Smooth muscle cell of the brain vasculature (primary cell): ENCODE measurements at regions not wholly inside any gene's neighbourhood (a gene's known extent, or its start where the extent isn't known, plus 50 kb on each side); places are given as distances from the start of the nearest gene placed in this dataset.
"Not testable (repeated sequence)": the region's sequence is repeated elsewhere in the genome, so short reads cannot be mapped to it uniquely, and the experiment has no call there.

ENCODE experiments used
- DNase-seq: peaks from one replicate; pipeline ENCODE4 v3.0.0-alpha.2; 2012; ENCODE audit warnings: low read depth, low spot score

DNA sequence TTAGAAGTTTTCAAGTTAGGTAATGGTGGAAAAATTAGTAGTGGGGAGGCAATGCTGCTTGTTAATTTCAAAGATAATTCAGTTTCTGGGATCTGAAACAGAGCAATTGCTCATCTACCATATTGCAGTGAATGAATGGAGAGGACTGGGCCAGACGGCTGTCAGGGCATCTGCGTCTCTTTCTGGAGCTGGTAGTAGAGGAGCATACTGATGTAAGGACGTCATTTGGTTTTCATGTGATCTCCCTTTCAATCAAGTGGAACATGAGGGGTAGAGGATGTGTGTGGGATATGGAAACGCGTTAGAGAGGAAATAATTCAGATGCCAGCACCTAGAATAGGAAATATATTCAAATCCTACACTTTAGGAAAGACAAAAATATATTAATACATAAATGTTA is 490.3 kb downstream of the ADCYAP1 start:
- DNase-seq, result no peak

DNA sequence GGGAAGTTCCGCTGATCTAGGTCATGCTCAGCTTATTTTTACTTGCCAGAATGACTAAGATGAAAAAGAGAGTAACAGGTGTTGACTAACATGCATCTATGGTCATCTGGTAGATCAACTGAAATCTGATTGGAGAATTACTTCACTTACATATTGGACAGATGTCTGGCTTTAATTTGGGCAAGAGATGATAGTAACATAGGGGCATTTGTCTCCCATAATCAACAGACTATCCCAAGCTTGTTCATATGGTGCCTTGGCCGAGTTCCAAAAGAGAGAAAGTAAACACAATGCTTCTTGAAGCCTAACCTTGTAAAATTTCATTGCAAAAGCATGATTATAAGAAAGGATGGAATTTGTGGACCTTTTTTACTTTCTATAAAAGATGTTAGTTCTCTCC is 503.7 kb downstream of the ADCYAP1 start:
- DNase-seq, result no peak

GRCh38 chr18:1412655-1413322 is 508.1 kb downstream of the ADCYAP1 start:
- DNase-seq, result no peak

DNA sequence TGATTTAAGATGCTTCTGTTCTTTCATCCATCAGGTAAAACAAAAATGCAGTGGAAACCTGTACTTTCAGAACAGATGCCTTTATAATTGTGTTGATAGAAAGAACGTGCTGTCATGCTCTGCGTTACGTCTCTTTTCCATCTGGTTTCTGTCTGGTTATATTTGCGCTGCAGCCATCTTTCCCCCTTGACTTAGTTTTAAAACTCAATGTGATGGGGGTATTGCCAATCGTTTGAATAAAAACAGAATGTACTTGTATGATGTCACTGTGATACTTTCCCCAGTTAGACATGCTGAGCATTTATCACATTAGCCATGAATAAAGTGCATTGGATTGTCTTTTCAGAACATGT is 508.6 kb downstream of the ADCYAP1 start:
- DNase-seq, result no peak

DNA sequence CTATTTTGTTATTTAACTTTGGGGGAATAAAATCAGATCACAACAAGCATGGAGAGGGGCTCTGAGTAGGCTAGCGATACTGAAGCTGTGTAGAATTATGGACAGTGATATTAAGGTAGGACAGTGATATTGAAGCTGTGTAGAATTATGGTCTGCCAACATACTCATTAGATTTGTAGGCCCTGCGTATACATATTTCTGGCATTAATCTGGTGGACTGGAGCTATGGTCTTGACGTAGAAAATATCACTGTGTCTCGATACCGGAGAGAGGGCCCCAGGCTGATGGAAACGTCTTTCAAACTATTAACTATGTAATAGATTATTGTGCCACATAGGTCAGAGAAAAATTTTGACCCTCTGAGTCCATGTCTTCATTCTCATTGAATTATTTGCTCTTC is 511.4 kb downstream of the ADCYAP1 start:
- DNase-seq, result no peak

- DNase-seq, result no peak
Measured at GRCh38 chr18:1421502-1421901, 516.8 kb downstream of the ADCYAP1 start.

DNA sequence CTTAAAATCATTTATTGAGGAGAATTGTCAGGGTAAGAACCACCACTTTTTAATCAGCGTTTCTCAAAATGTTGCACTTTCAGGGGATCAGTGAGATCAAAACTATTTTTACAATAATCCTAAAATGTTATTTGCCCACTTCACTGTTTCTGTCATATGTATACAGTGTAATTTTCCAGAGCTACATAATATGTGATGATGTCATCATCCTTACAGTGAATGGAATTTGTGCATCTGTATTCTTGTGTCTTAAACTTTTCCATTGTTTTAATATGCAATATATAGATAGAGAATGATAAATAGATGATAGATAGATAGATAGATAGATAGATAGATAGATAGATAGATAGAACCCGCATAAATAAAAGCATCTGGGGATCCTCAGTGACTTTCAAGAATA is 518.0 kb downstream of the ADCYAP1 start:
- no peak for DNase-seq

GRCh38 chr18:1425679-1426078 is 521.0 kb downstream of the ADCYAP1 start:
- no peak for DNase-seq

DNA sequence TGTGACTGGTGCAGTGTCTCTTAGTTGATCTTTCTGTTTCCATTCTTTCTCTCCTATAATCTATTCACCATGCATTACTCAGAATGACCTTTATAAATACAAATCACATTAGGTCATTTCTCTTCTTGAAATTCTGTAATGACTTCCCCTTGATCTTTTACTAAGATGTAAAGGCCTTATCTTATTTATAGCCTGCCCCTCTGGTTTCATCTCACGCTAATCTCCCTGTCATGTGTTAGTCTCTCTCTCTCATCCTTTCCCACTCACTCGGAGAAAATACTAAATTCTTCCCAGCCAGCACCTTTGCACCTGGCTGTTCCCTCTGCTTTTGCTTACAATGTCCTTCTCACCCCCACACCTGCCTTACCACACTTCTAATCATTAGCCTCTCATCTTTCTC is 530.8 kb downstream of the ADCYAP1 start:
- no peak for DNase-seq

GRCh38 chr18:1436199-1436598 is 531.5 kb downstream of the ADCYAP1 start:
- DNase-seq, result no peak

GRCh38 chr18:1438458-1438910 is 533.8 kb downstream of the ADCYAP1 start:
- no peak for DNase-seq

DNA sequence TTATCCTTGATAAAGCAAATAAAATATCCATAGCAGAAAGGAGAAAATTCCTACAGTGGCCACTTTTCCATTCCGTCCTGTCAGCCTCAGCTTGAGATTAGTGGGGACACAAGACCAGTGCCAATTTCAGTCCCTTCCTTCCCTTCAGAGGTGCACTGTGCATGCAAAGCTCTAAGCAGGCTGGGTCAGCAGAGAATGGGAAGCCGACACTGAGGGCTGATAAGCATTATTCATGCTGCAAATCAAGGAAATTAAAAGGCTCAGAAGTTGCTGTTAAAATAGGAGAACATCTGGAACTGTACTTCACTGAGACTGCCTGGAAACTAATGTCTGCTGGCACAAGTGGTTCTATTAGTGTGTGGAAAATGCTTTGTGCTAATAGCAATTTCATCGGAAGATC is 534.3 kb downstream of the ADCYAP1 start:
- DNase-seq, result no peak

DNA sequence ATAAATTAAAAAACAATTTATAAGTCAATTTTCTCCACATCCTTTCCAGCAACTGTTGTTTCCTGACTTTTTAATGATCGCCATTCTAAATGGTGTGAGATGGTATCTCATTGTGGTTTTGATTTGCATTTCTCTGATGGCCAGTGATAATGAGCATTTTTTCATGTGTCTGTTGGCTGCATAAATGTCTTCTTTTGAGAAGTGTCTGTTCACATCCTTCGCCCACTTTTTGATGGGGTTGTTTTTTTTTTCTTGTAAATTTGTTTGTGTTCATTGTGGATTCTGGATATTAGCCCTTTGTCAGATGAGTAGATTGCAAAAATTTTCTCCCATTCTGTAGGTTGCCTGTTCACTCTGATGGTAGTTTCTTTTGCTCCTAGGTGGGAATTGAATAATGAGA is 539.4 kb downstream of the ADCYAP1 start:
- DNase-seq, result not testable (repeated sequence)

GRCh38 chr18:1446765-1447164 is 542.1 kb downstream of the ADCYAP1 start:
- no peak for DNase-seq

- no peak for DNase-seq
Measured at GRCh38 chr18:1452821-1453220, 548.1 kb downstream of the ADCYAP1 start.

DNA sequence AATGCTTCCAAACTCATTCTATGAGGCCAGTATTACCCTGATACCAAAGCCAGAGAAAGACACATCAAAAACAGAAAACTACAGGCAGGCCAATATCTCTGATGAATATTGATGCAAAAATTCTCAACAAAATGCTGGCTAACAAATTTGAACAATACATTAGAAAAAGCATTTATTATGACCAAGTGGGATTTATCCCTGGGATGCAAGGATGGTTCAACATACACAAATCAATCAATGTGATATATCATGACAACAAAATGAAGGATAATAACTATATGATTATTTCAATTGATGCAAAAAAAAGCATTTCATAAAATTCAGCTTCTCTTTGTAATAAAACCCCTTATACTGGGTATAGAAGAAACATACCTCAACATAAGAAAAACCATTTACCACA is 550.9 kb downstream of the ADCYAP1 start:
- DNase-seq, result no peak

- no peak for DNase-seq
Measured at GRCh38 chr18:1458547-1458946, 553.9 kb downstream of the ADCYAP1 start.

DNA sequence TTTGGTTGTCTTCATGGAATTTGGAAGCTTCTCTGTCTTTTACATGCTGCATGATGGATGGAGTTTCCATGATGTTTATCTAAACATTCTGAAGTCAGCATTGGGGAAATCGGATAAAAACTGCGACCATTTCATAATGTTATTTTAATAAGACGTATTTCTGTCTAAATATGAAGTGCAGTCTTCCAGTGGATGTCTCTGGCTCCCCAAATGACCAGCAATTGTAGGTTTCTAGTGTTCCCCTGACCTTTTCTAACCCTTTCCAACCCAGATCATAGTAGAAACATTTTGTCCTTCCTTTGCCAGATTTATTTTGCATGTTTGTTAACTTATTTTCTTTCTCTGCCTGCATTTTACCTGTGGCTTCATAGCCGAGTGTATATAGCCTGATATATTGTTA is 559.3 kb downstream of the ADCYAP1 start:
- DNase-seq, result no peak

- no peak for DNase-seq
Measured at GRCh38 chr18:1464444-1465217, 560.0 kb downstream of the ADCYAP1 start.

GRCh38 chr18:1466035-1466434 is 561.4 kb downstream of the ADCYAP1 start:
- no peak for DNase-seq

DNA sequence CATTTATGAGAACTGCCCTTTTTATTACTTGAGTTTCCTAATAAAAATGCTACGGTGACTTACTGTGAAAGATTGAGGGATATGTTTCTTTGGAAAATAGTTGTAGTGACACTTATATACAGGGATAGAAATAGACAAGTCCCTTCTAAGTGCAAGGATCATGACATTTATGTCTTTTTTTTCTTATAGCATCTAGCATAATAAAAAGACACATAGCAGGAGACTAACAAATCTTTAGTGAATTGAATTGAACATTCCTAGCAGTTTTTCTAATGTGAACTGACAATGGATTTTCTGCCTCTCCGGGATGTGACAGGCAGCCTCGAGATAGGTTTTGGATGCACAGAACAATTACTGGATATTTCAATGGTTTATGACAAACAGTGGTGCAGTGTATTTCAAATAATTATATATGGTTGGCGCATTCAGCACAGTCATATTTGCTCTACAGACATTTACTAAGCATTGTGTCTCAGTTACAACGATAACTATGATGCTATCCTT is 562.8 kb downstream of the ADCYAP1 start:
- no peak for DNase-seq

DNA sequence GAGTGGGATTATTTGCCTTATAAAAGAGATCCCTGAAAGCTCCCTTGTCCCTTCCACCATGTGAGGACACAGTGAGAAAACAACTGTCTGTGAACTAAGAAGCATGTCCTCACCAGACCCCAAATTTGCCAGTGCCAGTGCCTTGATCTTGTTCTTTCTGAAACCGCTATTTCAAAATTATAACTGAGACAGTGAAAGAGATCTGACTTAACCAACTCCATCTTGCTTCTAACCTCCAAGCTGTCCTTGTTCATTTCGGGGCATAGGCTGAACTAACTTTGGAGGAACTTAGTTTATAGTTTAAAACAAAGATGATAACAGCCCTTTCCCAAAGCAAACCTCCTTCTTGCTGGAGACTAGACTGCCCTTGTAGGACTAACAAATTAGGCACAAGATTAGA is 563.9 kb downstream of the ADCYAP1 start:
- no peak for DNase-seq

GRCh38 chr18:1475867-1476266 is 571.2 kb downstream of the ADCYAP1 start:
- no peak for DNase-seq
